GM12878 (cell line): ENCODE measurements at regions not wholly inside any gene's neighbourhood (a gene's known extent, or its start where the extent isn't known, plus 50 kb on each side); places are given as distances from the start of the nearest gene placed in this dataset.

Experiments
- ATAC-seq: fragments of 200-7000 bp; cut with Tn5 transposase; 3 replicates; pipeline ENCODE4 v1.9.1; 2020; ENCODE audit warnings: mild to moderate bottlenecking, moderate library complexity
- BruUV-seq: library from RNA; stranded (reverse); fragments of 400-500 nt; replicated peaks from 2 replicates; lab custom pipeline; 2021; lab: Mats Ljungman, UMichigan
- CTCF ChIA-PET: fragments of 300-600 bp; sonication (Branson Sonifier 250); formaldehyde crosslinking; extraction: SDS; loops from one replicate; lab custom pipeline; 2021; ENCODE audit warnings: inconsistent platforms; lab: Yijun Ruan, JAX
- POLR2A ChIA-PET: fragments of 350-600 bp; formaldehyde crosslinking; extraction: SDS; loops from one replicate; lab custom pipeline; 2021; ENCODE audit warnings: inconsistent platforms; lab: Charles Lee
- RAD21 ChIA-PET: fragments of 300-600 bp; sonication (Branson Sonifier 250); formaldehyde crosslinking; loops from one replicate; lab custom pipeline; 2023; ENCODE audit warnings: antibody characterized with exemption; ENCODE audit not compliant: unreplicated experiment; lab: Charles Lee
- SMC1A ChIA-PET: fragments of 300-600 bp; sonication (Branson Sonifier 250); formaldehyde crosslinking; loops from one replicate; lab custom pipeline; 2023; ENCODE audit not compliant: unreplicated experiment, uncharacterized antibody; lab: Charles Lee
- DNase-seq: peaks from one replicate; pipeline ENCODE4 v3.0.0-alpha.2; 2011; ENCODE audit warnings: low read depth, low spot score
- FAIRE-seq: peaks from 3 replicates; lab custom pipeline; 2011; peaks lifted over from hg19 to GRCh38; lab: Jason Lieb, UNC
- H2AFZ ChIP-seq: 2 replicates; pipeline ENCODE4 v1.6.0; 2011; ENCODE audit warnings: low read depth, low read length, control low read depth; ENCODE audit not compliant: control insufficient read depth
- H3K27ac ChIP-seq: 2 replicates; pipeline ENCODE4 v1.5.1; 2011; ENCODE audit warnings: control low read depth; ENCODE audit not compliant: control insufficient read depth, insufficient read depth
- H3K27me3 ChIP-seq, 2 experiments: replicated peaks in 1 of 2; 2 replicates each; pipeline versions ENCODE4 v1.6.0 to v1.6.1; 2011; ENCODE audit warnings: low read length in 1 of 2; ENCODE audit not compliant: control insufficient read depth in 2 of 2, insufficient read depth in 2 of 2
- H3K36me3 ChIP-seq, 2 experiments: 2 replicates each; pipeline ENCODE4 v1.5.1; 2011; ENCODE audit warnings: low read length in 1 of 2; ENCODE audit not compliant: control insufficient read depth in 2 of 2, insufficient read depth in 2 of 2
- H3K4me1 ChIP-seq: 2 replicates; pipeline ENCODE4 v1.6.1; 2011; ENCODE audit warnings: mild to moderate bottlenecking, low read length, moderate library complexity, mixed read lengths; ENCODE audit not compliant: control insufficient read depth, insufficient read depth
- H3K4me2 ChIP-seq: 2 replicates; pipeline ENCODE4 v1.6.0; 2011; ENCODE audit warnings: control low read depth; ENCODE audit not compliant: control insufficient read depth, insufficient read depth
- H3K4me3 ChIP-seq: fragments of 200-600 bp; sonication (generic); 2 replicates; pipeline ENCODE4 v1.5.1; 2016
- H3K79me2 ChIP-seq: 2 replicates; pipeline ENCODE4 v1.6.0; 2011; ENCODE audit warnings: low read length; ENCODE audit not compliant: control insufficient read depth, insufficient read depth
- H3K9ac ChIP-seq: 2 replicates; pipeline ENCODE4 v1.8.0; 2011; ENCODE audit warnings: low read length, control low read depth, mixed read lengths; ENCODE audit not compliant: control insufficient read depth, insufficient read depth
- H3K9me3 ChIP-seq: replicated peaks from 3 replicates; pipeline ENCODE4 v1.5.1; 2011; ENCODE audit warnings: mild to moderate bottlenecking, low read length; ENCODE audit not compliant: control insufficient read depth, insufficient read depth
- H4K20me1 ChIP-seq: 2 replicates; pipeline ENCODE4 v1.6.0; 2011; ENCODE audit not compliant: control insufficient read depth, insufficient read depth
- BCL3 ChIP-seq: IDR thresholded peaks from 2 replicates; pipeline ENCODE4 v1.6.1; 2011; ENCODE audit warnings: borderline replicate concordance, low read depth, mild to moderate bottlenecking, moderate library complexity, low read length; ENCODE audit not compliant: insufficient read depth, poor library complexity, severe bottlenecking
- BHLHE40 ChIP-seq, 2 experiments: fragments of 450-650 bp in 1 of 2; IDR thresholded peaks; 2 replicates each; pipeline ENCODE4 v1.6.1; 2011 to 2017; ENCODE audit warnings: low read depth in 2 of 2, borderline replicate concordance in 1 of 2, improper control_type of control experiment in 1 of 2, low read length in 1 of 2, mild to moderate bottlenecking in 1 of 2
- EGR1 ChIP-seq, 2 experiments: IDR thresholded peaks; 1 replicate in 1 of 2; 2 replicates in 1 of 2; pipeline ENCODE4 v1.6.1; 2011 to 2012; ENCODE audit warnings: low read depth in 2 of 2, low read length in 2 of 2, borderline replicate concordance in 1 of 2, mild to moderate bottlenecking in 1 of 2, moderate library complexity in 1 of 2
- ESRRA ChIP-seq: IDR thresholded peaks from 2 replicates; pipeline ENCODE4 v1.6.1; 2012; ENCODE audit warnings: mild to moderate bottlenecking, low read length, improper control_type of control experiment
- EZH2 ChIP-seq: IDR thresholded peaks from 2 replicates; pipeline ENCODE4 v1.6.1; 2012; ENCODE audit warnings: low read depth, mild to moderate bottlenecking, control low read depth, inconsistent platforms, low read length, borderline replicate concordance; ENCODE audit not compliant: control insufficient read depth
- HCFC1 ChIP-seq: fragments of 150-350 bp; IDR thresholded peaks from 2 replicates; pipeline ENCODE4 v1.6.1; 2014; ENCODE audit warnings: low read length
- LARP7 ChIP-seq: fragments of 450-650 bp; IDR thresholded peaks from 2 replicates; pipeline ENCODE4 v1.6.1; 2017; ENCODE audit warnings: mild to moderate bottlenecking
- NR2C1 ChIP-seq: fragments of 450-650 bp; IDR thresholded peaks from 2 replicates; pipeline ENCODE4 v1.6.1; 2017; ENCODE audit warnings: antibody characterized with exemption, mild to moderate bottlenecking, moderate library complexity
- RELB ChIP-seq: fragments of 450-650 bp; IDR thresholded peaks from 2 replicates; pipeline ENCODE4 v1.6.1; 2017; ENCODE audit warnings: low read depth, mild to moderate bottlenecking, moderate library complexity
- SPI1 ChIP-seq: IDR thresholded peaks from 2 replicates; pipeline ENCODE4 v1.6.1; 2011; ENCODE audit warnings: low read depth, mild to moderate bottlenecking, low read length, moderate library complexity, borderline replicate concordance; ENCODE audit not compliant: insufficient read depth
- SREBF2 ChIP-seq: IDR thresholded peaks from 2 replicates; pipeline ENCODE4 v1.6.1; 2012; ENCODE audit warnings: mild to moderate bottlenecking, low read length
- TARDBP ChIP-seq: IDR thresholded peaks from 2 replicates; pipeline ENCODE4 v1.6.1; 2016; ENCODE audit warnings: borderline replicate concordance
- TCF12 ChIP-seq: IDR thresholded peaks from 2 replicates; pipeline ENCODE4 v1.6.1; 2011; ENCODE audit warnings: low read depth, mild to moderate bottlenecking, low read length
- TCF3 ChIP-seq: IDR thresholded peaks from 2 replicates; pipeline ENCODE4 v1.6.1; 2012; ENCODE audit warnings: low read depth, mild to moderate bottlenecking, low read length, borderline replicate concordance; ENCODE audit not compliant: insufficient read depth
- USF2 ChIP-seq: IDR thresholded peaks from 2 replicates; pipeline ENCODE4 v1.6.1; 2011; ENCODE audit warnings: low read depth, low read length, improper control_type of control experiment, borderline replicate concordance
- WRNIP1 ChIP-seq: IDR thresholded peaks from 2 replicates; pipeline ENCODE4 v1.6.1; 2011; ENCODE audit warnings: low read depth, low read length, improper control_type of control experiment, borderline replicate concordance
- WGBS: methylation state at CpG from one replicate; pipeline ENCODE4 v1.1.6; 2016; ENCODE audit warnings: low lambda C conversion rate; ENCODE audit not compliant: insufficient replicate concordance, insufficient coverage; ENCODE audit errors: missing lambda C conversion rate; 5-methylcytosine and 5-hydroxymethylcytosine counted together
- in situ Hi-C: fragments of 300-500 bp; cut with MboI; formaldehyde crosslinking; loops from 9 replicates; pipeline ENCODE4 v1.14.3; 2018; ENCODE audit warnings: mixed read lengths
- intact Hi-C: fragments of 100-400 bp; cut with micrococcal nuclease; formaldehyde crosslinking; loops from one replicate; pipeline ENCODE4 v1.14.2; 2022; ENCODE audit not compliant: unreplicated experiment

- TF ChIP-seq ESRRA (no peak), BCL3 (no peak)
- TF ChIP-seq, all 136 proteins: peak for 0
These were observed 141.2 kb upstream of the IER5L start (continued) for GRCh38 chr9:129319076-129319937.

GRCh38 chr9:129318121-129319075 lies 140.3 kb upstream of the IER5L start:
- ChIA-PET SMC1A (no interaction called here), POLR2A (no interaction called here), RAD21 (interaction anchor here (1.5 kb wide), 1 partner anchor 306 kb away, joined by 3 read pairs; no protein-coding TSS in a partner anchor), CTCF (no interaction called here)
- Histone ChIP-seq H3K4me3 (no peak overlapping the region), H3K79me2 (no peaks in the 10 kb centered on the region), H4K20me1 (no peaks in the 10 kb centered on the region), H3K4me1 (peaks cover 12% of the 10 kb centered on the region), H3K27me3 (no peaks in the 10 kb centered on the region; a peak in 1 of 4 replicates), H3K27ac (no peak overlapping the region), H2AFZ (no peak overlapping the region), H3K36me3 (no peaks in the 10 kb centered on the region), H3K4me2 (no peak overlapping the region), H3K9me3 (no peaks in the 10 kb centered on the region), H3K9ac (no peak overlapping the region)
- intact Hi-C loops, result no loop called here
- ATAC-seq, result no peak
- no TSS peak for BruUV-seq
- WGBS, result 70% methylated on average over 16 of the region's 16 CpGs
- in situ Hi-C loops, result no loop called here
- DNase-seq, result no peak
- FAIRE-seq, result no peak
- TF ChIP-seq EGR1 (IDR thresholded peaks at IDR 0.05; ENCODE audit: borderline replicate concordance in 1 of 2, low read depth in 2 of 2, low read length in 2 of 2) (no peak), EZH2 (no peak), TCF3 (no peak), BHLHE40 (IDR thresholded peaks at IDR 0.05; ENCODE audit: borderline replicate concordance in 1 of 2, low read depth in 2 of 2, low read length in 1 of 2) (no peak), RELB (no peak), SREBF2 (no peak), TCF12 (no peak), NR2C1 (no peak), LARP7 (no peak), USF2 (no peak), TARDBP (no peak), WRNIP1 (no peak), HCFC1 (no peak), SPI1 (no peak)
